MG63 (cell line): ENCODE measurements at regions not wholly inside any gene's neighbourhood (a gene's known extent, or its start where the extent isn't known, plus 50 kb on each side); places are given as distances from the start of the nearest gene placed in this dataset.
A peak's percentile ranks its signal among the peaks of the same experiment; 100 is the strongest.

ENCODE experiments used
- DNase-seq: peaks from one replicate; pipeline ENCODE4 v3.0.0-alpha.2; 2020
- H3K27me3 ChIP-seq: fragments of 250-450 bp; sonication (Bioruptor Pico); 2 replicates; pipeline ENCODE4 v1.5.1; 2020; ENCODE audit warnings: mild to moderate bottlenecking, moderate library complexity
- H3K36me3 ChIP-seq: fragments of 250-450 bp; sonication (Bioruptor Pico); 2 replicates; pipeline ENCODE4 v1.5.1; 2020; ENCODE audit warnings: mild to moderate bottlenecking, moderate library complexity
- H3K4me3 ChIP-seq: fragments of 250-450 bp; sonication (Bioruptor Pico); 2 replicates; pipeline ENCODE4 v1.5.1; 2020; ENCODE audit warnings: mild to moderate bottlenecking, moderate library complexity
- H3K9me3 ChIP-seq: fragments of 250-450 bp; sonication (Bioruptor Pico); 2 replicates; pipeline ENCODE4 v1.5.1; 2020; ENCODE audit warnings: mild to moderate bottlenecking, moderate library complexity

DNA sequence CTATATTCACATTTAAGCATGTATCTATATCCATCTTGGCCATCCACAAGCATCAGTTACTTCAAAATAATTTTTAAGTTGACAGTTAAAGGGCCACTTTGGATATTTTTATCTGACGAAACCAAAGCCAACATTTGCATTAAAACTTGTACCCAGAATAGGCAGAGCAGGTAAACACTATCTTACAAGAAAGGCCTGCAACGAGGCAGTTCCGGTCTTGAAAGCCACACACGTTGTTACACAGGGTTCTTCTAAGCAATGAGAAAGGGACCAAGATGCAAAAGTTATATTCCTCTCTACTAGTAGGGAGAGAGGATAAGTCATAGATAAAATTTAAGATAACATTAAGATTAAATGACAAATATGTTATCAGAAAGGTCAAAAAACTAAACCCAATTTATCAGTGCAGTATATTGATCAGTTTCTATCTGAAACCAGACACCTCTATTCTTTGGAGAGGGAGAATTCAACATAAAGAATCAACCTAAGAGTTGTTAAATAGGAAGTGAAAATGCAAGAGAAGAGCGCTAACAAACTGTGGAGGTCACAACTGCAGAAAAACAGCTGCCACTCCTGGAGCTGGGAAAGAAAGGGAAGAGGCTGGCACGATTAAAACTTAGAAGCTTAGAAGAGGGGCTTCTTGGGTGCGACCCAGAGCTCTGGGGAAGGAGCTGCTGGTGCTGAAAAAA, 701.3 kb downstream of the TNS3 start:
- no peak overlapping the region for H3K4me3 ChIP-seq
- H3K27me3 ChIP-seq, result no peaks in the 10 kb centered on the region
- no peaks in the 10 kb centered on the region for H3K36me3 ChIP-seq
- DNase-seq, result no peak
- no peaks in the 10 kb centered on the region for H3K9me3 ChIP-seq

DNA sequence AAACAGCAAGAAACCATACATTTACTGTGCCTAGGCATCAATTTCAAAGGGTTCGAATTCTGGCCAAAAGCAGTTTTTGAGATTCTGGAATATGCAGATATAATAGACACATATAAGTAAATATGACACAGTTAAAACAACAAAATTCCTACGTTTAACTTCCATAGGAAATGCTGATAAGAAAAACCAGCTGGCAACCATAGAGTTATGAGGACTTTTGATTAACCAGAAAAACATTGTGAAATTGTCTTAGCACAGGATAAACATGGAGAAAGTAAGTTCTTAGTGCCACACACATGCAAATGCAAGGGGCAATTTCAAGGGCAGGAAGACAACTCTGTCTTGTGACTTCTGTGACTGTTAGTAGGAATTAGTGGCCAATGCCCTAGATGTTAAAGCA, 702.1 kb downstream of the TNS3 start:
- no peak overlapping the region for H3K4me3 ChIP-seq
- no peaks in the 10 kb centered on the region for H3K27me3 ChIP-seq
- no peak for DNase-seq
- H3K36me3 ChIP-seq, result no peaks in the 10 kb centered on the region
- H3K9me3 ChIP-seq, result no peaks in the 10 kb centered on the region

DNA sequence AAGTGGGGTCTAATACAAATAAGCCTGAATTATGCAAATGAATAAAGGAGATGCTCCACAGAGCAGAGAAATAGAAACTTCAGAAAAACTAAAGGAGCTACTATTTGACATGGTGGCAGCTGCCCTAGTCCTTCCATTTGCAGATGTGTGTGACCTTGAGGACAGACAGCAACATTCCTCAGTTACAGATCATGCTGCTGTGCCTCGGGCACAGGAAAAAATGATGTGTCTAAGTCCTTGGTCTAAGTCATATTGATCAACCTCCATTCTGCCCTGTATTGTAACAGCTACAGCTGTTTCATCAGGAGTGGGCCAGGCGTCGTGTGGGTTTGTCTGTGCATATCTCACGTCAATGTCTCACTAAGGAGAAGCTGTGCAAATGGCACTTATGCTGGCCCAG, 710.4 kb downstream of the TNS3 start:
- Histone ChIP-seq H3K27me3 (no peaks in the 10 kb centered on the region), H3K9me3 (no peaks in the 10 kb centered on the region), H3K4me3 (no peak overlapping the region), H3K36me3 (no peaks in the 10 kb centered on the region)
- DNase-seq, result no peak

DNA sequence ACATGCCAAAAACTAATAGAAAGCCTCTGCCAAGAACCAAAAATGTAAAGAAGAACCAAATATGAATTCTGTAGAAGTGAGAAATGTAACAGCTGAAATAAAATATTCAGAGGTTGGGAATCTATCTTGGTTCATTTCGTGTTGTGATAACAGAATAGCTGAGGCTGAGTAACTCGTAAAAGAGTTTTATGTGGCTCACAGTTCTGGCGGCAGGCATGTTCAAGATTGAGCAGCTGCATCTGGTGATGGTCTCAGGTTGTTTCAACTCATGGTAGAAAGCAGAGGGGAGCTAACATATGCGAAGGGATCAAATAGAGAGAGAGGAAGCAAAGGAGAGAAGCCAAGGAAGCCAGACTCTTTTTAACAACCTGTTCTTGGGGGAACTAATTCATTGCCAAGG, 717.2 kb downstream of the TNS3 start:
- H3K4me3 ChIP-seq, result no peak overlapping the region
- H3K9me3 ChIP-seq, result no peaks in the 10 kb centered on the region; the same call in 1 of the 2 replicates
- H3K36me3 ChIP-seq, result no peaks in the 10 kb centered on the region
- DNase-seq, result no peak
- H3K27me3 ChIP-seq, result no peaks in the 10 kb centered on the region

DNA sequence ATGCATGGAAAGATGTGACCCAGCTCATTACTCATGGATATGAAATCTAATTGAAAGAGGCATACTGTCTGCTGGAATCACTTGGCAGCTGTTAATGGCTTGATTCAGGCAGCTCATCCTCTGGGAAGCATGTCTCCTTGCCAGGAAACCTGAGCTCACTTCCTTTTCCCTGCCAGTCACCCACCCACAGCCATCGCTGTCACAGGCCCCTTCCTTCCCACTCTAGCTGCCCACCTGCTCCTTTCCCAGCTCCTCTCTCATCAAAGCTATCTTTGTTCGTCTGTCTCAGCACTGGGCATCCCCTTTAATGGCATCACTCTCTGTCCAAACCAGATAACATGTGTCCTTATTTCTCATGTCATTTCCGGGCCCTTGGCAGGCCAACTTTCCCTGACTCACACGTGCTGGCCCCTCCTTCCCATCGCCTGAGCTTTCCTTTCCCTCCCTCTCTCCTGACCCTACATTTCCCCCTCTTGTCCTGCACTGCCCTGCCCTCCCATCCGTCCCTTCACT, 721.9 kb downstream of the TNS3 start:
- Histone ChIP-seq H3K27me3 (no peaks in the 10 kb centered on the region), H3K9me3 (peaks cover 2% of the 10 kb centered on the region), H3K4me3 (no peak overlapping the region), H3K36me3 (no peaks in the 10 kb centered on the region)
- DNase-seq, result peak; percentile 93

- peaks cover 2% of the 10 kb centered on the region; the same call in 1 of the 2 replicates for H3K9me3 ChIP-seq
- no peaks in the 10 kb centered on the region for H3K27me3 ChIP-seq
- no peaks in the 10 kb centered on the region for H3K36me3 ChIP-seq
- no peak overlapping the region for H3K4me3 ChIP-seq
- DNase-seq, result no peak
Observed at GRCh38 chr7:46855851-46856250, 726.1 kb downstream of the TNS3 start.

GRCh38 chr7:46854958-46855473, 726.9 kb downstream of the TNS3 start:
- Histone ChIP-seq H3K4me3 (no peak overlapping the region), H3K36me3 (no peaks in the 10 kb centered on the region), H3K27me3 (no peaks in the 10 kb centered on the region), H3K9me3 (peaks cover 2% of the 10 kb centered on the region; the same call in 1 of the 2 replicates)
- DNase-seq, result peak; percentile 74

GRCh38 chr7:46853451-46853850, 728.5 kb downstream of the TNS3 start:
- Histone ChIP-seq H3K9me3 (peaks cover under 1% of the 10 kb centered on the region; the same call in 1 of the 2 replicates), H3K27me3 (no peaks in the 10 kb centered on the region), H3K4me3 (no peak overlapping the region), H3K36me3 (no peaks in the 10 kb centered on the region)
- no peak for DNase-seq

DNA sequence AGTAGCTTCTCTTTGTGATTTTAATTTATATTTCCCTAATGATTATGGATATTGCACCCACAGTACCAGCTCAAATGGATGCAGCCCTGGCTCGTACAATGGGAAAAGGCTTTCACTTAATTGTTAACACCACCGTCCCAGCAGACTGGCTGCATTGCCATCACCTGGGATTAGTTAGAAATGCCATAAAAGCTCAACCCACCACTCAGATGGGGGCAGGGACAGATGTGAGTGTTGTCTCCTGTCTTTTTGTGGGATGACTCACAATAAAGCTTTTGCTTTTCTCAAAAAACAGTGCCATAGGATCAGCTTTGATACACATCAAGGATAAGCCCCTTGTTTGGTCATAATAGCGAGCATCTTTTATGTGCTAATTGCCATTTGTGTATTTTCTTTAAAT, 729.1 kb downstream of the TNS3 start:
- H3K27me3 ChIP-seq, result no peaks in the 10 kb centered on the region

DNA sequence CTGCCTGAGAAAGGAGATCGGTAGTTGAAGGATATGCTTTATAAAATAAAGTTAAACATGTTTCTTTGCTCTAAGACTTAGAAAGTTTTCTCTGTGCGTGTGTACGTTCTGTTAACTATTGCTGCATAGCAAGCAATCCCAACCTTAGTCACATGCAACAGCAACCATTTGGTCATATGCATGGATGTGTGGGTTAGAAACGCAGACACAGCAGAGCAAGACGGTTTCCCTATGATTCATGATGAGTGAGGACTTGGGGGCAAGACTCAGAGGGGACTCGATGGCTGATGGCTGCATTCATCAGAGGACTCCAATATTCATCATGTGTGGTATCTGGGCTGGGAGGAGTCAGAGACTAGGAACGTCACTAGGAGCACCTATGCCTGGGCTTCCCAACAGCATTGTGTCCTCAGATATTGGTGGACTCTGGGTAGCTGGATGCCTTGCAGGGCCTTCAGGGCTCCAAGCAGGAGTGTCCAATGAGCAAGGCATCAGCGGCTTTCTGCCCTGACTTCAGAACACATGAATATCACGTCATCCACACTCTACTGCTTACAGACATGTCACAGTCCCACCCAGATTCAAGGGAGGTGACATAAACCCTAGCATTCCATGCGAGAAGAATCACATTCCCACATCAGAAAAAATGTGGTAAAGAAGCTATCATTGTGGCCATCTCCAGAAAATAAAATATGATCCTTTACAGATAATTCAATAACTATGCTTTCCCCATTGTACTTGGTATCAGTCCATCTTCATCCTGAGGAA, 731.2 kb downstream of the TNS3 start:
- Histone ChIP-seq H3K36me3 (no peaks in the 10 kb centered on the region), H3K27me3 (no peaks in the 10 kb centered on the region), H3K4me3 (no peak overlapping the region), H3K9me3 (no peaks in the 10 kb centered on the region; the same call in 1 of the 2 replicates)
- DNase-seq, result no peak

More for the DNA sequence above, 729.1 kb downstream of the TNS3 start:
- Histone ChIP-seq H3K9me3 (no peaks in the 10 kb centered on the region; the same call in 1 of the 2 replicates), H3K36me3 (no peaks in the 10 kb centered on the region), H3K4me3 (no peak overlapping the region)
- no peak for DNase-seq

DNA sequence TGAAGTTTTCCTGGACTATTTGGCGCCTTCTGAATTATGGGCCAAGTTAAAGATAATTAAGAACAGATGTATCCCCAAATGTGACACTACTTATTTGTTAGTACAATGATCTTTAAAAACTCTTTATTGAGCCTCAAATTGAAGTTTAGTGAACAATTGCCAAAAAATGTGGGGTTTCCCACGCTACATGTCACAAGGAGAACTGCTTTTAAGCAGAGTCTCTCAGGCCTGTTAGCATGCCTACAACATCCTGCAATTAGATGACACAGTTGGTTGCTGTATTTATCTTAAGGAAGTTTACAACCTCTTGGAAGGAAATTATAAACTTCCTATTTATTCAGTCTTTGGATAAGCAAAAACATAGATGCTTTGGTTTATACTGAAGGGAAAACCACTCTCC, 733.0 kb downstream of the TNS3 start:
- Histone ChIP-seq H3K27me3 (no peaks in the 10 kb centered on the region), H3K9me3 (no peaks in the 10 kb centered on the region; the same call in 1 of the 2 replicates), H3K36me3 (no peaks in the 10 kb centered on the region), H3K4me3 (no peak overlapping the region)
- DNase-seq, result peak; percentile 24

DNA sequence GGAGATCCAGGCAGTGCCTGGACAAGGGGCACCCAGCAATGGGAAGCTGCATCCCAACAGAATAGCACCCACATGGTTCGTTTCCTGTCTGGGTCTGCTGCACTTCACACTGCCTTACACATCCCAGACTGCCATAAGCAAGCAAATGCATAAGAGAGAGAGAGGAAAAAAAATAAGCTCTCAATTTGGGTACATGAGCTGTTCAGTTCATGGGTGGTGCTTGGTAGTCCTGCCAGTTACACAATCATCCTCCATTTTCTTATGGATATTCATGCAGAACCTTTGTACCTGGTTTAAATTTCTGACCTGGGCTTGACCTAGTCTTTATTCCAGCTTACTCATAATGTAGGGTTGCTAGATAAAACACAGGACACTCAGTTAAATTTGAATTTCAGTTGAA, 733.6 kb downstream of the TNS3 start:
- Histone ChIP-seq H3K36me3 (no peaks in the 10 kb centered on the region), H3K27me3 (no peaks in the 10 kb centered on the region), H3K4me3 (no peak overlapping the region), H3K9me3 (no peaks in the 10 kb centered on the region; the same call in 1 of the 2 replicates)
- DNase-seq, result no peak

GRCh38 chr7:46847126-46847525, 734.8 kb downstream of the TNS3 start:
- Histone ChIP-seq H3K9me3 (no peaks in the 10 kb centered on the region; the same call in 1 of the 2 replicates), H3K4me3 (no peak overlapping the region), H3K27me3 (no peaks in the 10 kb centered on the region), H3K36me3 (no peaks in the 10 kb centered on the region)
- DNase-seq, result no peak

GRCh38 chr7:46844486-46844885, 737.4 kb downstream of the TNS3 start:
- peak; percentile 62 for DNase-seq
- no peaks in the 10 kb centered on the region; the same call in 1 of the 2 replicates for H3K9me3 ChIP-seq
- H3K36me3 ChIP-seq, result no peaks in the 10 kb centered on the region
- H3K27me3 ChIP-seq, result no peaks in the 10 kb centered on the region
- H3K4me3 ChIP-seq, result no peak overlapping the region

DNA sequence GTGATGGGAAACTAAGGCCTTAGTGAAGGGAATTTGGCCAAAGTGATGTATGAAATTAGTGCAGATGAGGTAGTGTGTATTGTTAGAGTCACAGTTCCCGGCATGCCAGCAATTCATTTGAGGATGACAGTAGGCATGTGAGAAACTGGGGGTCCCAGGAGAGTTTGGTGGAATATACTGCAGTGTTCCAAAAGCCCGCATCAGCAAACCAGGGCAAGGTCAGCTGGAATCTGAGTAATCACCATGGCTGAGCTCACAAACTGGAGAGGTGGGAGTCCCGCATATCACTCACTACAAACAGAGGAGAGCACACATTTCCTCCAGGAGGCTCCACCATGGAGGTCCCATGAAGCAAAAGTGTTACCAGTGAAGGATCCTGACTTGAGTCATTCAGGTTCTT, 740.7 kb downstream of the TNS3 start:
- Histone ChIP-seq H3K27me3 (no peaks in the 10 kb centered on the region), H3K4me3 (no peak overlapping the region), H3K9me3 (no peaks in the 10 kb centered on the region), H3K36me3 (no peaks in the 10 kb centered on the region)
- DNase-seq, result no peak

- H3K36me3 ChIP-seq, result no peaks in the 10 kb centered on the region
- H3K27me3 ChIP-seq, result no peaks in the 10 kb centered on the region
- H3K4me3 ChIP-seq, result no peak overlapping the region
- DNase-seq, result no peak
- no peaks in the 10 kb centered on the region for H3K9me3 ChIP-seq
Observed at GRCh38 chr7:46839651-46840050, 742.3 kb downstream of the TNS3 start.

DNA sequence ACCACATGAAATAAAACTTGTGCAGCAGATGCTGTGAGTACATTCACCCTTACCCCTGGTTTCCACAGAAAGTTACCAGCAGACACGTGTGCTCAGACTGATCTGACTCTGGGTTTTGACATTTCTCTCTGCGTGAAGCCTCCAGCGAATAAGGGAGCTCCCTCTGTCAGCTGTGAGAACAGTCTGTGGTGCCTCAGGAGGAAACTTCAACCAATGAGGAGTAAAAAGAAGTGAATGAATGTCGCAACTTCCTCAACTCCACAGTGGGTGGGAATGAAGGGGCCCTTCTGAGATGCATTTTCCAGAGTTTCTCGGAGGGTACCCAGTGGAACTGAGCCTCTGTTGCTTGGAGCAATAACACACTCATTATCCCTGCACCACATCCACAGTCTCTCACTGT, 743.4 kb downstream of the TNS3 start:
- Histone ChIP-seq H3K9me3 (no peaks in the 10 kb centered on the region), H3K4me3 (no peak overlapping the region), H3K36me3 (no peaks in the 10 kb centered on the region), H3K27me3 (no peaks in the 10 kb centered on the region)
- no peak for DNase-seq
